DOHH2 (cell line): ENCODE measurements at regions not wholly inside any gene's neighbourhood (a gene's known extent, or its start where the extent isn't known, plus 50 kb on each side); places are given as distances from the start of the nearest gene placed in this dataset.
"Not testable (repeated sequence)": the region's sequence is repeated elsewhere in the genome, so short reads cannot be mapped to it uniquely, and the experiment has no call there.

Experiments
- H3F3A ChIP-seq: fragments of 200-600 bp; sonication (generic), shearing (Covaris generic); 2 replicates; pipeline ENCODE4 v1.6.0; 2016; ENCODE audit warnings: antibody characterized with exemption, mild to moderate bottlenecking; ENCODE audit not compliant: control insufficient read depth, insufficient read depth
- H3K27ac ChIP-seq: fragments of 200-600 bp; sonication (generic); 2 replicates; pipeline ENCODE4 v1.5.1; 2014; ENCODE audit warnings: low read depth, mild to moderate bottlenecking, low read length, moderate library complexity
- H3K27me3 ChIP-seq: fragments of 200-600 bp; sonication (generic); 2 replicates; pipeline ENCODE4 v1.6.1; 2014; ENCODE audit warnings: mild to moderate bottlenecking, low read length, mixed read lengths; ENCODE audit not compliant: control insufficient read depth
- H3K36me3 ChIP-seq: fragments of 200-600 bp; sonication (generic); 2 replicates; pipeline ENCODE4 v1.6.1; 2014; ENCODE audit warnings: mild to moderate bottlenecking, low read length, moderate library complexity, mixed read lengths; ENCODE audit not compliant: control insufficient read depth
- H3K4me1 ChIP-seq: fragments of 200-600 bp; sonication (generic); 2 replicates; pipeline ENCODE4 v1.6.1; 2014; ENCODE audit warnings: mild to moderate bottlenecking, low read length, mixed read lengths; ENCODE audit not compliant: control insufficient read depth
- H3K4me2 ChIP-seq: fragments of 200-600 bp; sonication (generic); 2 replicates; pipeline ENCODE4 v1.6.0; 2014; ENCODE audit warnings: mild to moderate bottlenecking, low read length, moderate library complexity
- H3K4me3 ChIP-seq: fragments of 200-600 bp; sonication (generic); 2 replicates; pipeline ENCODE4 v1.5.1; 2014; ENCODE audit warnings: mild to moderate bottlenecking, low read length, mixed read lengths
- H3K79me2 ChIP-seq: fragments of 200-600 bp; sonication (generic); 2 replicates; pipeline ENCODE4 v1.6.1; 2014; ENCODE audit warnings: mild to moderate bottlenecking, low read length, mixed read lengths; ENCODE audit not compliant: control insufficient read depth
- H3K9me2 ChIP-seq: fragments of 200-600 bp; sonication (generic); replicated peaks from 2 replicates; pipeline ENCODE4 v1.6.1; 2014; ENCODE audit warnings: mild to moderate bottlenecking, low read length, mixed read lengths; ENCODE audit not compliant: control insufficient read depth
- H3K9me3 ChIP-seq: fragments of 200-600 bp; sonication (generic); 2 replicates; pipeline ENCODE4 v1.6.1; 2014; ENCODE audit warnings: antibody characterized with exemption, low read length, mixed read lengths; ENCODE audit not compliant: control insufficient read depth, insufficient read depth
- H4K20me1 ChIP-seq: fragments of 200-600 bp; sonication (generic); 2 replicates; pipeline ENCODE4 v1.6.0; 2014; ENCODE audit warnings: low read depth, mild to moderate bottlenecking, antibody characterized with exemption, low read length, moderate library complexity; ENCODE audit not compliant: control insufficient read depth, insufficient read depth
- CTCF ChIP-seq: fragments of 200-600 bp; sonication (generic); IDR thresholded peaks from one replicate; pipeline ENCODE4 v1.5.1; 2014; ENCODE audit warnings: antibody characterized with exemption, mild to moderate bottlenecking, low read depth, low read length; ENCODE audit not compliant: poor library complexity, severe bottlenecking
- EZH2phosphoT487 ChIP-seq: fragments of 200-600 bp; sonication (generic); IDR thresholded peaks from 2 replicates; pipeline ENCODE4 v1.6.1; 2017; ENCODE audit warnings: borderline replicate concordance, mild to moderate bottlenecking, antibody characterized with exemption, low read length, moderate library complexity, mixed read lengths

GRCh38 chr10:84718877-84719616, 390.7 kb downstream of the CCSER2 start:
- Histone ChIP-seq H3F3A (no peaks in the 10 kb centered on the region), H3K4me2 (no peak overlapping the region), H3K79me2 (no peaks in the 10 kb centered on the region), H3K9me2 (no peaks in the 10 kb centered on the region), H4K20me1 (no peaks in the 10 kb centered on the region), H3K4me3 (no peak overlapping the region), H3K4me1 (no peaks in the 10 kb centered on the region), H3K9me3 (no peaks in the 10 kb centered on the region), H3K27me3 (no peaks in the 10 kb centered on the region), H3K27ac (no peak overlapping the region), H3K36me3 (no peaks in the 10 kb centered on the region)
- TF ChIP-seq CTCF (no peak), EZH2phosphoT487 (no peak)

GRCh38 chr10:84719687-84720086, 391.3 kb downstream of the CCSER2 start:
- Histone ChIP-seq H3K27ac (no peak overlapping the region), H3K9me3 (no peaks in the 10 kb centered on the region), H3K4me1 (no peaks in the 10 kb centered on the region), H3K79me2 (no peaks in the 10 kb centered on the region), H4K20me1 (no peaks in the 10 kb centered on the region), H3K4me2 (no peak overlapping the region), H3K4me3 (no peak overlapping the region), H3K9me2 (no peaks in the 10 kb centered on the region), H3F3A (no peaks in the 10 kb centered on the region), H3K27me3 (no peaks in the 10 kb centered on the region), H3K36me3 (no peaks in the 10 kb centered on the region)
- TF ChIP-seq CTCF (no peak), EZH2phosphoT487 (no peak)

GRCh38 chr10:84727398-84727797, 399.0 kb downstream of the CCSER2 start:
- Histone ChIP-seq H3K4me2 (no peak overlapping the region), H3K79me2 (no peaks in the 10 kb centered on the region), H3K9me3 (no peaks in the 10 kb centered on the region), H4K20me1 (no peaks in the 10 kb centered on the region), H3K36me3 (no peaks in the 10 kb centered on the region), H3K4me1 (no peaks in the 10 kb centered on the region), H3K4me3 (no peak overlapping the region), H3K9me2 (no peaks in the 10 kb centered on the region), H3F3A (no peaks in the 10 kb centered on the region), H3K27ac (no peak overlapping the region), H3K27me3 (no peaks in the 10 kb centered on the region)
- TF ChIP-seq EZH2phosphoT487, result no peak
- TF ChIP-seq CTCF, result no peak

- H3K9me2 ChIP-seq, H4K20me1 ChIP-seq, H3F3A ChIP-seq, H3K27ac ChIP-seq, H3K36me3 ChIP-seq, H3K4me1 ChIP-seq, H3K9me3 ChIP-seq, H3K79me2 ChIP-seq, H3K4me2 ChIP-seq, H3K4me3 ChIP-seq, H3K27me3 ChIP-seq: not testable (repeated sequence)
These were observed 410.7 kb downstream of the CCSER2 start for GRCh38 chr10:84739126-84739525.
